Neural cell (in vitro differentiated cells): ENCODE measurements at regions not wholly inside any gene's neighbourhood (a gene's known extent, or its start where the extent isn't known, plus 50 kb on each side); places are given as distances from the start of the nearest gene placed in this dataset.

Experiments
- H2AFZ ChIP-seq: fragments of 200-600, 300-800 bp; sonication (generic), shearing (Covaris generic); 2 replicates; pipeline ENCODE4 v1.6.0; 2014; ENCODE audit warnings: low read depth, mild to moderate bottlenecking, antibody characterized with exemption, low read length, moderate library complexity
- H3F3A ChIP-seq: fragments of 200-600 bp; shearing (Covaris generic); 2 replicates; pipeline ENCODE4 v1.6.1; 2016; ENCODE audit warnings: mild to moderate bottlenecking, moderate library complexity, mixed read lengths, antibody characterized with exemption, low read length; ENCODE audit not compliant: insufficient read depth, poor library complexity, severe bottlenecking
- H3K27ac ChIP-seq: fragments of 200-600, 300-800 bp; sonication (generic), shearing (Covaris generic); 2 replicates; pipeline ENCODE4 v1.5.1; 2014; ENCODE audit warnings: mild to moderate bottlenecking, low read length, moderate library complexity
- H3K27me3 ChIP-seq: fragments of 300-800, 200-600 bp; sonication (generic), shearing (Covaris generic); 2 replicates; pipeline ENCODE4 v1.6.0; 2014; ENCODE audit warnings: mild to moderate bottlenecking, low read depth, low read length, moderate library complexity; ENCODE audit not compliant: insufficient read depth
- H3K36me3 ChIP-seq: fragments of 300-800, 200-600 bp; sonication (generic), shearing (Covaris generic); 2 replicates; pipeline ENCODE4 v1.5.1; 2014; ENCODE audit warnings: mild to moderate bottlenecking, antibody characterized with exemption, low read length, moderate library complexity; ENCODE audit not compliant: insufficient read depth
- H3K4me2 ChIP-seq: fragments of 300-800, 200-600 bp; sonication (generic), shearing (Covaris generic); 2 replicates; pipeline ENCODE4 v1.6.0; 2014; ENCODE audit warnings: mild to moderate bottlenecking, low read length
- H3K4me3 ChIP-seq: fragments of 300-800, 200-600 bp; sonication (generic), shearing (Covaris generic); 2 replicates; pipeline ENCODE4 v1.5.1; 2014; ENCODE audit warnings: mild to moderate bottlenecking, low read length, moderate library complexity
- H3K79me2 ChIP-seq: fragments of 200-600 bp; shearing (Covaris generic); replicated peaks from 2 replicates; pipeline ENCODE4 v1.6.0; 2014; ENCODE audit warnings: mild to moderate bottlenecking, low read length, moderate library complexity; ENCODE audit not compliant: insufficient read depth
- H3K9ac ChIP-seq: fragments of 300-800, 200-600 bp; sonication (generic), shearing (Covaris generic); 2 replicates; pipeline ENCODE4 v1.6.1; 2016; ENCODE audit warnings: mild to moderate bottlenecking, low read length, mixed read lengths
- H3K9me2 ChIP-seq: fragments of 200-600 bp; shearing (Covaris generic); 2 replicates; pipeline ENCODE4 v1.6.1; 2016; ENCODE audit warnings: mild to moderate bottlenecking, low read length, mixed read lengths; ENCODE audit not compliant: insufficient read depth
- H3K9me3 ChIP-seq: fragments of 200-600, 300-800 bp; sonication (generic), shearing (Covaris generic); 2 replicates; pipeline ENCODE4 v1.6.1; 2016; ENCODE audit warnings: mild to moderate bottlenecking, mixed run types, low read length, moderate library complexity, mixed read lengths
- H4K20me1 ChIP-seq: fragments of 200-600 bp; shearing (Covaris generic); 2 replicates; pipeline ENCODE4 v1.6.1; 2016; ENCODE audit warnings: mild to moderate bottlenecking, mixed run types; ENCODE audit not compliant: insufficient read depth
- CTCF ChIP-seq: fragments of 450-650 bp; IDR thresholded peaks from 2 replicates; pipeline ENCODE4 v1.5.1; 2014; ENCODE audit warnings: antibody characterized with exemption, mild to moderate bottlenecking, moderate library complexity; ENCODE audit not compliant: poor library complexity, severe bottlenecking
- EP300 ChIP-seq: fragments of 450-650 bp; conservative IDR thresholded peaks from 2 replicates; pipeline ENCODE4 v1.6.1; 2014; ENCODE audit warnings: antibody characterized with exemption, mild to moderate bottlenecking, moderate library complexity; ENCODE audit not compliant: poor library complexity, severe bottlenecking
- EZH2 ChIP-seq: fragments of 200-600, 300-800 bp; shearing (Covaris generic), sonication (generic); IDR thresholded peaks from 2 replicates; pipeline ENCODE4 v1.6.1; 2014; ENCODE audit warnings: antibody characterized with exemption, low read length, borderline replicate concordance, mild to moderate bottlenecking; ENCODE audit not compliant: insufficient read depth, poor library complexity, severe bottlenecking
- POLR2AphosphoS5 ChIP-seq: IDR thresholded peaks from 2 replicates; pipeline ENCODE4 v1.6.1; 2012
- RAD21 ChIP-seq: fragments of 450-650 bp; conservative IDR thresholded peaks from 2 replicates; pipeline ENCODE4 v1.6.1; 2014; ENCODE audit warnings: antibody characterized with exemption, mild to moderate bottlenecking, moderate library complexity
- REST ChIP-seq: IDR thresholded peaks from 2 replicates; pipeline ENCODE4 v1.6.1; 2012; ENCODE audit warnings: borderline replicate concordance
- SMC3 ChIP-seq: fragments of 450-650 bp; conservative IDR thresholded peaks from 2 replicates; pipeline ENCODE4 v1.6.1; 2014; ENCODE audit warnings: antibody characterized with exemption, mild to moderate bottlenecking, moderate library complexity; ENCODE audit not compliant: poor library complexity
- TAF1 ChIP-seq: IDR thresholded peaks from 2 replicates; pipeline ENCODE4 v1.6.1; 2012; ENCODE audit warnings: low read depth

GRCh38 chr2:181354626-181355025 lies 102.6 kb upstream of the ITGA4 start:
- H2AFZ ChIP-seq: no peak overlapping the region
- H3K9ac ChIP-seq: no peak overlapping the region
- no peak for TF ChIP-seq SMC3
- TF ChIP-seq CTCF: no peak
- H3K27me3 ChIP-seq: no peaks in the 10 kb centered on the region
- H3K36me3 ChIP-seq: no peaks in the 10 kb centered on the region
- H4K20me1 ChIP-seq: no peaks in the 10 kb centered on the region
- H3K27ac ChIP-seq: no peak overlapping the region
- no peak overlapping the region for H3K4me3 ChIP-seq
- H3K4me2 ChIP-seq: no peak overlapping the region
- H3K9me3 ChIP-seq: no peaks in the 10 kb centered on the region
- no peaks in the 10 kb centered on the region for H3K79me2 ChIP-seq
- no peaks in the 10 kb centered on the region for H3K9me2 ChIP-seq
- no peaks in the 10 kb centered on the region for H3F3A ChIP-seq

- Histone ChIP-seq H3K79me2 (no peaks in the 10 kb centered on the region), H3F3A (no peaks in the 10 kb centered on the region), H3K9ac (no peak overlapping the region), H3K4me3 (no peak overlapping the region), H4K20me1 (no peaks in the 10 kb centered on the region), H3K27me3 (no peaks in the 10 kb centered on the region), H3K9me2 (no peaks in the 10 kb centered on the region), H3K36me3 (no peaks in the 10 kb centered on the region), H3K9me3 (no peaks in the 10 kb centered on the region), H2AFZ (no peak overlapping the region), H3K4me2 (no peak overlapping the region), H3K27ac (no peak overlapping the region)
- no peak for TF ChIP-seq POLR2AphosphoS5
- no peak for TF ChIP-seq RAD21
- TF ChIP-seq SMC3: no peak
- no peak for TF ChIP-seq CTCF
Measured at GRCh38 chr2:181356526-181357130, 100.6 kb upstream of the ITGA4 start.

- H3K9ac ChIP-seq: no peak overlapping the region
- TF ChIP-seq TAF1: no peak
- no peak overlapping the region for H2AFZ ChIP-seq
- H3K27me3 ChIP-seq: no peaks in the 10 kb centered on the region
- H3K4me3 ChIP-seq: no peak overlapping the region
- H3F3A ChIP-seq: no peaks in the 10 kb centered on the region
- H3K9me2 ChIP-seq: no peaks in the 10 kb centered on the region
- H3K9me3 ChIP-seq: no peaks in the 10 kb centered on the region
- H3K79me2 ChIP-seq: no peaks in the 10 kb centered on the region
- no peaks in the 10 kb centered on the region for H4K20me1 ChIP-seq
- H3K4me2 ChIP-seq: no peak overlapping the region
- H3K36me3 ChIP-seq: no peaks in the 10 kb centered on the region
- no peak overlapping the region for H3K27ac ChIP-seq
Measured at GRCh38 chr2:181357979-181358378, 99.2 kb upstream of the ITGA4 start.

- no peaks in the 10 kb centered on the region for H3K79me2 ChIP-seq
- H3K27me3 ChIP-seq: no peaks in the 10 kb centered on the region
- H3K36me3 ChIP-seq: no peaks in the 10 kb centered on the region
- no peak overlapping the region for H3K9ac ChIP-seq
- H2AFZ ChIP-seq: no peak overlapping the region
- H3K9me3 ChIP-seq: no peaks in the 10 kb centered on the region
- H3K27ac ChIP-seq: no peak overlapping the region
- no peaks in the 10 kb centered on the region for H3K9me2 ChIP-seq
- H3K4me3 ChIP-seq: no peak overlapping the region
- H3F3A ChIP-seq: no peaks in the 10 kb centered on the region
- no peaks in the 10 kb centered on the region for H4K20me1 ChIP-seq
- H3K4me2 ChIP-seq: no peak overlapping the region
- TF ChIP-seq EZH2 (no peak), EP300 (no peak), RAD21 (no peak), TAF1 (no peak), SMC3 (no peak), REST (no peak)
Measured at GRCh38 chr2:181362561-181362960, 94.6 kb upstream of the ITGA4 start.
